Neuronal stem cell (in vitro differentiated cells): ENCODE measurements at regions not wholly inside any gene's neighbourhood (a gene's known extent, or its start where the extent isn't known, plus 50 kb on each side); places are given as distances from the start of the nearest gene placed in this dataset.

Source experiments
- DNase-seq: peaks from one replicate; pipeline ENCODE4 v3.0.0-alpha.2; 2013; ENCODE audit warnings: low spot score
- H2AFZ ChIP-seq: one replicate; pipeline ENCODE4 v1.6.1; 2013; ENCODE audit warnings: mild to moderate bottlenecking, low read length, inconsistent platforms
- H2AK5ac ChIP-seq: 2 replicates; pipeline ENCODE4 v1.6.1; 2013; ENCODE audit warnings: low read depth, mild to moderate bottlenecking, inconsistent platforms, low read length, moderate library complexity, mixed read lengths
- H2BK120ac ChIP-seq: 2 replicates; pipeline ENCODE4 v1.6.1; 2013; ENCODE audit warnings: low read depth, mild to moderate bottlenecking, inconsistent platforms, low read length, moderate library complexity, mixed read lengths
- H2BK12ac ChIP-seq: one replicate; pipeline ENCODE4 v1.6.1; 2013; ENCODE audit warnings: low read length, inconsistent platforms
- H2BK15ac ChIP-seq: 2 replicates; pipeline ENCODE4 v1.6.1; 2013; ENCODE audit warnings: mild to moderate bottlenecking, low read length, inconsistent platforms, mixed read lengths
- H2BK5ac ChIP-seq: one replicate; pipeline ENCODE4 v1.6.1; 2013; ENCODE audit warnings: inconsistent platforms, mild to moderate bottlenecking, low read length, moderate library complexity
- H3K14ac ChIP-seq: one replicate; pipeline ENCODE4 v1.6.1; 2013; ENCODE audit warnings: low read length, inconsistent platforms
- H3K18ac ChIP-seq: 2 replicates; pipeline ENCODE4 v1.6.1; 2013; ENCODE audit warnings: low read length, inconsistent platforms
- H3K23ac ChIP-seq: 2 replicates; pipeline ENCODE4 v1.6.1; 2013; ENCODE audit warnings: low read depth, mild to moderate bottlenecking, mixed read lengths, low read length, inconsistent platforms; ENCODE audit not compliant: poor library complexity
- H3K27ac ChIP-seq: replicated peaks from 3 replicates; pipeline ENCODE4 v1.5.1; 2013; ENCODE audit warnings: low read length, inconsistent platforms
- H3K27me3 ChIP-seq, 3 experiments: 2 replicates each; pipeline ENCODE4 v1.6.1; 2013; ENCODE audit warnings: low read length in 3 of 3, mild to moderate bottlenecking in 2 of 3, inconsistent platforms in 1 of 3, low read depth in 1 of 3, mixed read lengths in 1 of 3, moderate library complexity in 1 of 3; ENCODE audit not compliant: control insufficient read depth in 3 of 3, insufficient read depth in 3 of 3
- H3K36me3 ChIP-seq, 2 donors: replicated peaks in 1 of 2; 2 replicates each; pipeline ENCODE4 v1.6.1; 2013; ENCODE audit warnings: low read length in 2 of 2; ENCODE audit not compliant: control insufficient read depth in 2 of 2, insufficient read depth in 2 of 2
- H3K4ac ChIP-seq: 2 replicates; pipeline ENCODE4 v1.6.1; 2013; ENCODE audit warnings: inconsistent platforms, mild to moderate bottlenecking, low read length, moderate library complexity
- H3K4me1 ChIP-seq, 2 donors: 1 replicate in 1 of 2; 2 replicates in 1 of 2; pipeline ENCODE4 v1.6.1; 2013; ENCODE audit warnings: low read length in 2 of 2, low read depth in 1 of 2; ENCODE audit not compliant: control insufficient read depth in 2 of 2, insufficient read depth in 1 of 2
- H3K4me2 ChIP-seq: one replicate; pipeline ENCODE4 v1.6.1; 2013; ENCODE audit warnings: mild to moderate bottlenecking, low read length, inconsistent platforms; ENCODE audit not compliant: insufficient read depth, poor library complexity, severe bottlenecking
- H3K4me3 ChIP-seq, 2 donors: 2 replicates each; pipeline ENCODE4 v1.5.1; 2013; ENCODE audit warnings: low read length in 2 of 2, mild to moderate bottlenecking in 2 of 2, inconsistent platforms in 1 of 2, moderate library complexity in 1 of 2
- H3K79me1 ChIP-seq: one replicate; pipeline ENCODE4 v1.6.1; 2013; ENCODE audit warnings: low read depth, mild to moderate bottlenecking, inconsistent platforms, low read length, moderate library complexity
- H3K9ac ChIP-seq: one replicate; pipeline ENCODE4 v1.6.1; 2013; ENCODE audit warnings: mild to moderate bottlenecking, low read depth, low read length, inconsistent platforms; ENCODE audit not compliant: poor library complexity
- H3K9me3 ChIP-seq, 2 donors: replicated peaks in 1 of 2; 2 replicates each; pipeline versions ENCODE3 to v1.6.1; 2013; ENCODE audit warnings: low read length in 2 of 2, mild to moderate bottlenecking in 2 of 2, inconsistent platforms in 1 of 2, low read depth in 1 of 2, mixed read lengths in 1 of 2, moderate library complexity in 1 of 2; ENCODE audit not compliant: control insufficient read depth in 2 of 2, insufficient read depth in 1 of 2
- H4K8ac ChIP-seq: one replicate; pipeline ENCODE4 v1.6.1; 2013; ENCODE audit warnings: low read depth, mild to moderate bottlenecking, inconsistent platforms, low read length, moderate library complexity
- H4K91ac ChIP-seq: one replicate; pipeline ENCODE4 v1.6.1; 2013; ENCODE audit warnings: low read length, low read depth, mild to moderate bottlenecking, inconsistent platforms; ENCODE audit not compliant: poor library complexity
- WGBS, 2 donors: extraction: QIAGEN DNeasy Blood & Tissue Kit; methylation state at CpG; one replicate each; pipeline ENCODE4 v1.1.7; 2013; ENCODE audit warnings: missing lambda C conversion rate in 2 of 2, mixed read lengths in 1 of 2; ENCODE audit not compliant: insufficient read length in 2 of 2, insufficient replicate concordance in 1 of 2; ENCODE audit errors: extremely low coverage in 2 of 2; 5-methylcytosine and 5-hydroxymethylcytosine counted together

- H2BK12ac ChIP-seq: peak overlapping the region; percentile 53
- H3K27ac ChIP-seq: peak overlapping the region; percentile 91
- WGBS, 2 donors: no CpG with 5 or more reads among the region's 16 CpGs
- peak overlapping the region; percentile 66 for H2AFZ ChIP-seq
- H2BK120ac ChIP-seq: peak overlapping the region; percentile 33
- H3K23ac ChIP-seq: no peak overlapping the region
- H4K8ac ChIP-seq: peak overlapping the region; percentile 57
- peak overlapping the region in 1 of 2 donors; percentile 51 for H3K4me3 ChIP-seq
- peak overlapping the region; percentile 19 for H3K4ac ChIP-seq
- no peak overlapping the region for H3K9ac ChIP-seq
- DNase-seq: no peak
- peak overlapping the region; percentile 76 for H2BK15ac ChIP-seq
- H2BK5ac ChIP-seq: peak overlapping the region; percentile 43
- H3K79me1 ChIP-seq: no peaks in the 10 kb centered on the region
- H3K4me1 ChIP-seq: peaks cover 43 to 63% of the 10 kb centered on the region in 2 donors
- peak overlapping the region; percentile 55 for H3K4me2 ChIP-seq
- peak overlapping the region; percentile 83 for H2AK5ac ChIP-seq
- H3K14ac ChIP-seq: peak overlapping the region; percentile 65
- no peak overlapping the region for H4K91ac ChIP-seq
- H3K36me3 ChIP-seq: peaks cover 0 to 10% of the 10 kb centered on the region in 2 donors
- H3K18ac ChIP-seq: peak overlapping the region; percentile 97
- no peaks in the 10 kb centered on the region for H3K9me3 ChIP-seq
- H3K27me3 ChIP-seq: peaks cover 0 to 16% (median 0%) of the 10 kb centered on the region in 3 experiments
These were observed 123.7 kb downstream of the C9orf50 start for GRCh38 chr9:129497005-129497812.

DNA sequence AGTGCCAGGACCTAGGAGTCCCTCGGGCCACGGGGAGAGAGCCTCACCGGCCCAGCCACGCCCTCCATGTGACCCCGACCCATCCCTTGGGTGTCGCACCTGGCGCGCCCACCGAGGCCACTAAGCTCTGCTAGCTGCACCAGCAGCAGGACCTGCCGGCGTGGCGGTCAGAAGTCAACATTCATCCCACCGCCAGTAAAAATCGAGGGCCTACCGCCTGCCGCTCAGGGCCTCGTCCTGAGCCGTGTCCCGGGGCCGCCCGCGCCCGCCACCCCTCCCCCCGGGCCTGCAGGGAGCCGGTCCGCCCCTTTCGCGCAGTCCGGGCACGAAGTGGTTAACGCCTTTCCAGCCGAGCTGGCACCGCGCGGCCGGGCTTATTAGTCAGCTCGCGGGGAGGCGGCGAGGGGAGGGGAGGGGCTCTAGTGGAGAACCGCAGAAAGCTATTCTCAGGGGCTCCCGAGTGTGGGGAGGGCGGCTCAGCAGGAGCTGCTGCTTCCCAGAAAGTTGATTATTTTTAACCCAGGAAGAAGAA is 124.4 kb downstream of the C9orf50 start:
- peak overlapping the region; percentile 92 for H3K9ac ChIP-seq
- H3K79me1 ChIP-seq: no peaks in the 10 kb centered on the region
- H2BK5ac ChIP-seq: peak overlapping the region; percentile 69
- DNase-seq: peak; percentile 94
- no peak overlapping the region for H3K14ac ChIP-seq
- peak overlapping the region; percentile 71 for H2AK5ac ChIP-seq
- H3K36me3 ChIP-seq: peaks cover 0 to 12% of the 10 kb centered on the region in 2 donors
- no peak overlapping the region for H3K4ac ChIP-seq
- H3K27ac ChIP-seq: peak overlapping the region; percentile 91
- no peaks in the 10 kb centered on the region for H3K9me3 ChIP-seq
- peak overlapping the region; percentile 52 for H4K8ac ChIP-seq
- H3K4me3 ChIP-seq: peak overlapping the region; percentile 17 to 51
- peaks cover 44 to 64% of the 10 kb centered on the region in 2 donors for H3K4me1 ChIP-seq
- H3K27me3 ChIP-seq: peaks cover 0 to 13% (median 0%) of the 10 kb centered on the region in 3 experiments
- peak overlapping the region; percentile 87 for H2BK120ac ChIP-seq
- H2AFZ ChIP-seq: peak overlapping the region; percentile 66
- no CpG with 5 or more reads among the region's 43 CpGs for WGBS, 2 donors
- H4K91ac ChIP-seq: peak overlapping the region; percentile 98
- peak overlapping the region; percentile 95 for H3K18ac ChIP-seq
- H3K4me2 ChIP-seq: peak overlapping the region; percentile 90
- peak overlapping the region; percentile 67 for H2BK12ac ChIP-seq
- peak overlapping the region; percentile 14 for H3K23ac ChIP-seq
- H2BK15ac ChIP-seq: peak overlapping the region; percentile 82

- Histone ChIP-seq H3K23ac (peak overlapping the region; percentile 14), H4K91ac (peak overlapping the region; percentile 98), H2BK12ac (peak overlapping the region; percentile 67), H3K9me3 (no peaks in the 10 kb centered on the region), H3K9ac (peak overlapping the region; percentile 92), H3K18ac (peak overlapping the region; percentile 95), H2BK5ac (peak overlapping the region; percentile 69), H2BK15ac (peak overlapping the region; percentile 82), H3K4ac (no peak overlapping the region), H3K27me3 (peaks cover 0 to 13% (median 0%) of the 10 kb centered on the region in 3 experiments), H2BK120ac (peak overlapping the region; percentile 87), H2AFZ (peak overlapping the region; percentile 66), H3K14ac (no peak overlapping the region), H3K27ac (peak overlapping the region; percentile 78), H3K4me2 (peak overlapping the region; percentile 90), H4K8ac (peak overlapping the region; percentile 52), H2AK5ac (peak overlapping the region; percentile 71), H3K4me1 (peaks cover 46 to 69% of the 10 kb centered on the region in 2 donors), H3K36me3 (peaks cover 0 to 12% of the 10 kb centered on the region in 2 donors), H3K79me1 (no peaks in the 10 kb centered on the region), H3K4me3 (peak overlapping the region; percentile 51 to 65)
- WGBS, 2 donors: no CpG with 5 or more reads among the region's 50 CpGs
- DNase-seq: peak; percentile 85
These were observed 125.1 kb downstream of the C9orf50 start for GRCh38 chr9:129495620-129496472.
